Mesodermal cell (in vitro differentiated cells): ENCODE measurements at regions not wholly inside any gene's neighbourhood (a gene's known extent, or its start where the extent isn't known, plus 50 kb on each side); places are given as distances from the start of the nearest gene placed in this dataset.

ENCODE experiments used
- H3K27ac ChIP-seq: 2 replicates; pipeline ENCODE4 v1.7.0; 2013; ENCODE audit warnings: mild to moderate bottlenecking, low read depth, low read length, moderate library complexity; ENCODE audit not compliant: severe bottlenecking
- H3K36me3 ChIP-seq: 2 replicates; pipeline ENCODE4 v1.7.1; 2013; ENCODE audit warnings: mild to moderate bottlenecking, low read length, moderate library complexity; ENCODE audit not compliant: control insufficient read depth, insufficient read depth
- H3K4me1 ChIP-seq: one replicate; pipeline ENCODE4 v1.7.1; 2013; ENCODE audit warnings: mild to moderate bottlenecking, low read length; ENCODE audit not compliant: insufficient read depth, control insufficient read depth, poor library complexity, severe bottlenecking
- H3K4me3 ChIP-seq: 2 replicates; pipeline ENCODE4 v1.7.0; 2013; ENCODE audit warnings: low read length, control low read depth, mild to moderate bottlenecking; ENCODE audit not compliant: insufficient read depth, poor library complexity, severe bottlenecking; ENCODE audit errors: extremely low read depth
- H3K9me3 ChIP-seq: 2 replicates; pipeline ENCODE4 v1.7.1; 2013; ENCODE audit warnings: mild to moderate bottlenecking, low read length, moderate library complexity; ENCODE audit not compliant: control insufficient read depth
- WGBS, 2 experiments: methylation state at CpG; one replicate each; pipeline ENCODE4 v1.1.5; 2013; ENCODE audit warnings: missing lambda C conversion rate in 2 of 2; ENCODE audit not compliant: insufficient coverage in 2 of 2; 5-methylcytosine and 5-hydroxymethylcytosine counted together

DNA sequence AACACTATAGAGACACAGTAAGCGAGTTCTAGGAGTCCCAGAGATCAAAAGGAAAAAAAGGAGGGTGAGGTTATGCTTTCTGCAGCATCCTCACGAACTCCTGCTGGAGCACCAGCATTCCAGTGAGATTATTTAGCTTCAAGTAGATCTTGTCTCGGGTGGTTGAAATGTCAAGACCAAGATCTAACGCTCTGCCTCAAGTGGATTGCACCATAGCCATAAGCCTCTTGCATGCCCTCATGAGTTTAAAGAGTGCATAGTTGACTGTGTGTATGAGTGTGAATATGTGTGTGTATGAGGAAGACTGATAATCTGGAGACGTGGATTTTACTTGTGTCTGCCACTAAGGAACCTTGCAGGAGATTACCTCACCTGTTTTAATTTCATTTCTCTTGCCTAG is 335.3 kb upstream of the ADAMTSL1 start:
- 54 to 95% methylated on average over 4 to 5 of the region's 5 CpGs for WGBS, 2 experiments
- H3K9me3 ChIP-seq = no peaks in the 10 kb centered on the region
- no peak overlapping the region for H3K4me3 ChIP-seq
- no peak overlapping the region for H3K27ac ChIP-seq
- no peaks in the 10 kb centered on the region for H3K4me1 ChIP-seq
- no peaks in the 10 kb centered on the region for H3K36me3 ChIP-seq

GRCh38 chr9:18141681-18142080 is 332.3 kb upstream of the ADAMTSL1 start:
- Histone ChIP-seq H3K36me3 (no peaks in the 10 kb centered on the region), H3K9me3 (no peaks in the 10 kb centered on the region), H3K27ac (no peak overlapping the region), H3K4me1 (no peaks in the 10 kb centered on the region), H3K4me3 (no peak overlapping the region)
- 92% methylated on average over 2 of the region's 2 CpGs; no CpG with 5 or more reads in 1 of the 2 experiments for WGBS, 2 experiments

DNA sequence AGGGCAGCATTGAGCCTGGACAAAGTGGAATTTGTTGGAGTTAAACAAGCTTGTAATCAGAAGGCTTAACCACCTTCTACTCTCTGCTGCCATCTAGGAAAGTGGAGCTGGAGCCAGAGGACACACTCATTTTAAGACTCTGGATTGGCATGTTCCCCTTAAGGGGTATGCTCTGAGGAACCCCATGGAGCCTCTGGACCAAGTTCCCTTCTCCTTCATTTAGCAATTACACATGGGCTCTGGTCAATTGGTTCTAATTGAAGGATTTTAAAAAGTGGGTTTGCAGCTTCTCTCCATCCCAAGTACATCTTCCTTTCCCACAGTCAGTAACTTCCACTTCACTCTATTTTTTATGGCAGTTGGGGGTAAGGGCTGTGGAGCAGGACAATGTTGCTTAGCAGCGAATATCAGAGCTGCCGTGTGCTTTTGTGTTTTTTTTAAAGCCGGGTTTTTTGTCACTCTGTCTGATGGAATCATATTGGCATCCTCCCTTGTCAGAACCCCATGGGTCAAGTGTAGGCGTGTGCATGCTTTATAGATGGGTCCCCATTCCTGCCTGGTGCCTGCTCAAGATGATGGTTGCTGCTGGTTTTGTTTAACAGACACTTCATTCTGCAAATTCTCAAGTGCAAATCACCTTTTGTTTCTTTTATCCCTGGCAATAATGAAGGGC is 330.7 kb upstream of the ADAMTSL1 start:
- no peaks in the 10 kb centered on the region for H3K36me3 ChIP-seq
- H3K4me1 ChIP-seq = no peaks in the 10 kb centered on the region
- 80 to 90% methylated on average over 3 of the region's 4 CpGs for WGBS, 2 experiments
- H3K9me3 ChIP-seq = no peaks in the 10 kb centered on the region
- H3K4me3 ChIP-seq = no peak overlapping the region
- no peak overlapping the region for H3K27ac ChIP-seq

GRCh38 chr9:18146329-18146728 is 327.6 kb upstream of the ADAMTSL1 start:
- H3K27ac ChIP-seq = no peak overlapping the region
- H3K36me3 ChIP-seq = no peaks in the 10 kb centered on the region
- no peaks in the 10 kb centered on the region for H3K4me1 ChIP-seq
- H3K4me3 ChIP-seq = no peak overlapping the region
- WGBS, 2 experiments = 100% methylated on average over 1 to 2 of the region's 3 CpGs
- no peaks in the 10 kb centered on the region for H3K9me3 ChIP-seq

DNA sequence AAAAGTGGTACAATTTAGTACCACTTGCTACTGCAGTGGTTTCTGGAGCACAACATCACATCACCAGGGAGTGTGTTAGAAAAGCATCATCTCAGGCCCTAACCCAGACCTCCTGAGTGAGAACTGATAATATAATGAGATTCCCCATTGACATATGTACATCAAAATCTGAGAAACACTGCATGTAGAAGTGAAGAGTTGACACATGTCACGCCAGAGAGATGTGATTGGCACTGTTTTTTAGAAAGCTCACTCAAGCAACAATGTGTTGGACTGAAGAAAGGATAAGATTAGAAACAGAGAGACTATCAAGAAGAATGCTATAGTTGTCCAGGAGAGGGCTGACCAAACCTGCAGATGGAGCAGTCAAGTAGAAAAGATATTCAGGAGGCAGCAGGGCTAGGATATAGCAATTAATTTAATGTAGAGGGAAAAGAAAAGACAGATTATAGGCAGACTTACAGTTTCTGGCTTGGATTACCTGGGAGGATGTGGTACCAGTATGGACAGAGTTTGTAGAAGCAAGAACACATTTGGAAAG is 324.4 kb upstream of the ADAMTSL1 start:
- no peaks in the 10 kb centered on the region for H3K36me3 ChIP-seq
- no peak overlapping the region for H3K4me3 ChIP-seq
- H3K27ac ChIP-seq = no peak overlapping the region
- H3K9me3 ChIP-seq = no peaks in the 10 kb centered on the region
- 67 to 92% methylated on average over 1 of the region's 1 CpG for WGBS, 2 experiments
- H3K4me1 ChIP-seq = no peaks in the 10 kb centered on the region

GRCh38 chr9:18154661-18155060 is 319.3 kb upstream of the ADAMTSL1 start:
- Histone ChIP-seq H3K4me1 (no peaks in the 10 kb centered on the region), H3K9me3 (no peaks in the 10 kb centered on the region), H3K36me3 (no peaks in the 10 kb centered on the region), H3K27ac (no peak overlapping the region), H3K4me3 (no peak overlapping the region)
- WGBS, 2 experiments = no CpG with 5 or more reads among the region's 1 CpG

DNA sequence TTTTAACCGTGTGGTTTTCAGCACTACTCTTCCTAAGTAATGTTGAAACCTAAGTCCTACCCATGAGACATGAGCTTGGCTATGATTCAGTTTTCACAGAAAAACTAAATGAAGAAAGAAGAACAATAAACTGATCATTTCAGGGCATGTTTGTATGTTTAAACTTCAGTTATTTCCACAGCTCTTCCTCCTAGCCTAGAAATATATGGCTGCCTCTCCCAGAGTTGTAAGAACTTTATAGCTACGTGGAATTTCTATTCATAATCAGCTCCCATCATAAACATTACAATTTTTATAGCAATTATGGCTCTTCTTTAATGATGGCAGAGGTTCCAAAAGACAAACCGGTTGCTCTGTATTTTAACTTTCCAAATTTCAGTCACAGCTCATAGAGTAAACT is 314.7 kb upstream of the ADAMTSL1 start:
- 100% methylated on average over 1 of the region's 3 CpGs; no CpG with 5 or more reads in 1 of the 2 experiments for WGBS, 2 experiments
- Histone ChIP-seq H3K36me3 (no peaks in the 10 kb centered on the region), H3K27ac (no peak overlapping the region), H3K4me1 (no peaks in the 10 kb centered on the region), H3K9me3 (no peaks in the 10 kb centered on the region), H3K4me3 (no peak overlapping the region)

DNA sequence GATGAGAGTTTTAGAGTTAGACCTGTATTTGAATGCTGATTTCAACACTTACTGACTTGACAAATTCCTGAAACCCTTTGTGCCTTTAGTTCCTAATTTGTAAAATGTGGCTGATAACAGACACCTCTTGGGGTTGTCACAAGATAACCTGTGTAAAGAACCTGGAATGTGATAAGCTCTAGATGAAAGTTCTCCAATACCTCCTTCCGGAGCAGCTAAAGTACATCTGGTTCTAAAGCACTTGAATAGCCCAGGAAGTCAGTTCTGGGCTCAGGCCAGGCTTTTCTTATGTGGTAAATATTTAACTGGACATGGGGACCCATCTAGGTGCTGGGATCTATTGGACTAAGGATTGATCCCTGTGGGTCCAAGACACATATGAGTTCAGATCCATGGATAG is 310.8 kb upstream of the ADAMTSL1 start:
- Histone ChIP-seq H3K9me3 (no peaks in the 10 kb centered on the region), H3K36me3 (no peaks in the 10 kb centered on the region), H3K27ac (no peak overlapping the region), H3K4me3 (no peak overlapping the region), H3K4me1 (no peaks in the 10 kb centered on the region)
- WGBS, 2 experiments = 100% methylated on average over 1 of the region's 1 CpG

DNA sequence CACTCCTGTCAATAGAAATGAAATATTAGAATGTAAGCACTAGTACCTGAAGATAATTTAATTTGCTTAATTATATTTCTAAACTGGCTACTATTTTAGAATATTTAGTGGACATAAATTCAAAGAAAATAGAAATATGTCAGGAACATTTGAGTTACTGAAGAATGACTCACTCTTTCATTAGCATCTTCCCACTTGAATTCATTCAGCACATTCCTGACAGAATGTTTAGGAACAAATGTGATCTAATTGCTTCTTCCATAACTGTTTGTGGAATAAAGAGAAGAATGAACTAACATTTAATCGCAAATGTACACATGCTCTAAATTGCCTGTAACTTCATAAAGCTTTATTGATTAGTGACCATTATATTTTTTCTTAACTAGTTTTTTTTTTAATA is 306.2 kb upstream of the ADAMTSL1 start:
- no peaks in the 10 kb centered on the region for H3K4me1 ChIP-seq
- H3K4me3 ChIP-seq = no peak overlapping the region
- no peaks in the 10 kb centered on the region for H3K9me3 ChIP-seq
- H3K36me3 ChIP-seq = no peaks in the 10 kb centered on the region
- WGBS, 2 experiments = no CpG with 5 or more reads among the region's 1 CpG
- no peak overlapping the region for H3K27ac ChIP-seq

GRCh38 chr9:18173923-18174322 is 300.0 kb upstream of the ADAMTSL1 start:
- no CpG with 5 or more reads among the region's 4 CpGs for whole genome bisulfite sequencing, 2 experiments
- H3K36me3 ChIP-seq = no peaks in the 10 kb centered on the region
- no peaks in the 10 kb centered on the region for H3K4me1 ChIP-seq
- H3K9me3 ChIP-seq = peaks cover 3% of the 10 kb centered on the region
- no peak overlapping the region for H3K27ac ChIP-seq
- no peak overlapping the region for H3K4me3 ChIP-seq

GRCh38 chr9:18182636-18183035 is 291.3 kb upstream of the ADAMTSL1 start:
- H3K9me3 ChIP-seq = peaks cover 2% of the 10 kb centered on the region
- H3K4me3 ChIP-seq = no peak overlapping the region
- no peak overlapping the region for H3K27ac ChIP-seq
- no peaks in the 10 kb centered on the region for H3K36me3 ChIP-seq
- WGBS, 2 experiments = 80% methylated on average over 1 of the region's 3 CpGs; no CpG with 5 or more reads in 1 of the 2 experiments
- no peaks in the 10 kb centered on the region for H3K4me1 ChIP-seq
